ENCODE measurements at regions not wholly inside any gene's neighbourhood (a gene's known extent, or its start where the extent isn't known, plus 50 kb on each side); places are given as distances from the start of the nearest gene placed in this dataset.

DNA sequence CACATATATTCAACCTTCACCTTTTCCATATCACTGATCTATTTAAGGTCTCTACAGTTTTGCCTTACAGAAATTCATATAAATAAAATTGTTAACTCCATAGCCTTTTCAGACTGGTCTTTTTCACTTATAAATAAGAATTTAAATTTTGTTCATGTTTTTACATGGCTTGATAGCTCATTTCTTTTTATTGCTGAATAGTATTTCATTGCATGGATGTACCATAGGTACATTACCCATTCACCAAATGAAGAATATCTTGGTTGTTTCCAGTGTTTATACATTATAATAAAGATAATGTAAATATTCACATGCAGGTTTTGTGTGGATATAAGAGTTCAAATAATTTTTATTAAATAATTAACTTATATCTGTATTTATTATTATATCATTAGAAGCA lies 1765.0 kb downstream of the OTOL1 start:
- intact Hi-C loops (cut with DNase I) = no loop called here
- Histone ChIP-seq H3K9me3 (peaks cover 0 to 7% (median 0%) of the 10 kb centered on the region in 12 donors), H3K4me3 (no peak overlapping the region), H3K27ac (no peak overlapping the region), H3K4me1 (no peaks in the 10 kb centered on the region), H3K27me3 (no peaks in the 10 kb centered on the region), H3K36me3 (no peaks in the 10 kb centered on the region)
- TF ChIP-seq, protein P1, sequence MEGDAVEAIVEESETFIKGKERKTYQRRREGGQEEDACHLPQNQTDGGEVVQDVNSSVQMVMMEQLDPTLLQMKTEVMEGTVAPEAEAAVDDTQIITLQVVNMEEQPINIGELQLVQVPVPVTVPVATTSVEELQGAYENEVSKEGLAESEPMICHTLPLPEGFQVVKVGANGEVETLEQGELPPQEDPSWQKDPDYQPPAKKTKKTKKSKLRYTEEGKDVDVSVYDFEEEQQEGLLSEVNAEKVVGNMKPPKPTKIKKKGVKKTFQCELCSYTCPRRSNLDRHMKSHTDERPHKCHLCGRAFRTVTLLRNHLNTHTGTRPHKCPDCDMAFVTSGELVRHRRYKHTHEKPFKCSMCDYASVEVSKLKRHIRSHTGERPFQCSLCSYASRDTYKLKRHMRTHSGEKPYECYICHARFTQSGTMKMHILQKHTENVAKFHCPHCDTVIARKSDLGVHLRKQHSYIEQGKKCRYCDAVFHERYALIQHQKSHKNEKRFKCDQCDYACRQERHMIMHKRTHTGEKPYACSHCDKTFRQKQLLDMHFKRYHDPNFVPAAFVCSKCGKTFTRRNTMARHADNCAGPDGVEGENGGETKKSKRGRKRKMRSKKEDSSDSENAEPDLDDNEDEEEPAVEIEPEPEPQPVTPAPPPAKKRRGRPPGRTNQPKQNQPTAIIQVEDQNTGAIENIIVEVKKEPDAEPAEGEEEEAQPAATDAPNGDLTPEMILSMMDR (IDR thresholded peaks at IDR 0.05) = no peak
- no peak for TF ChIP-seq POLR2A (IDR thresholded peaks at IDR 0.05)
- DNase-seq = no peak
- ATAC-seq = no peak

DNA sequence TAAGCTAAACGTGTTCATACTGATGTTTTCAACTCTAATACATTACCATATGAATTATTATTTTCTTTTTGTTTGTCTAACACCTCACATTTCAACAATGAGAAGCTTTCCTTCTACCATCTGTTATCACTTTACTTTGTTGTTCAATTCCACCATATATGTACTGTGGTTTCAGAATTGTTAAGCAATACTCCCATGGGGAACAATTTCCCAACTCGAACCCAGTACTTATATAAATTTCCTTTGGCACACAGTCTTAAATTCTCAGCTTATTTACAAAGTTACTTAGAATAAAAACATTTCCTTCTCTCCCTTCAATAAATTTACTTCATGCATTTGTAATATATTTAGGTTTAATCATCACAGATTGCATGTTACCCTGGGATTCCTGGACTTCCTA lies 1764.4 kb downstream of the OTOL1 start:
- 72 to 81% (median 76%) methylated on average over 2 of the region's 2 CpGs for WGBS, 4 donors
- ATAC-seq = no peak

DNA sequence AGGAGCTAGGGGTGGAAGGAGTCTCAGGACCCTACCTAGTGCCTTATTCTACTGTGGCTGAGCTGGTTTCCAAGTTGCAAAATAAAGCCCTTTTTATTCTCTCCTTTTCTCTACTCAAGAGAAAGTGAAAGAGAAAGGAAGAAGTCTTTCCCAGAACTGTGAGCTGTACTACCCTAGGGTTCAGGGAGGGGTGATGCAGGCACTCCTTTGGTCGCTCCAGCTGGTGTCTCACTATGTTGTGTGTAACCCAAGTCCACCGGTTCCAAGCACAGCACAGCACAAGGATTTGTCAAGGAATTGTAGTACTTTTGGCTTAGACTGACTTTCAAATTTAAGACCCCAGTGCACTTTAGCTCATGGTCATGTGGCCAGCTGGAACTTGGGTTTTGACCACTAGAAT lies 1721.7 kb downstream of the OTOL1 start:
- Histone ChIP-seq H3K27me3 (no peaks in the 10 kb centered on the region), H3K9me3 (peaks cover 0 to 3% (median 0%) of the 10 kb centered on the region in 12 donors), H3K27ac (no peak overlapping the region), H3K4me1 (no peaks in the 10 kb centered on the region), H3K36me3 (no peaks in the 10 kb centered on the region), H3K4me3 (no peak overlapping the region)
- TF ChIP-seq, protein P1 (IDR thresholded peaks at IDR 0.05) = no peak
- no peak for TF ChIP-seq POLR2A (IDR thresholded peaks at IDR 0.05)
- ATAC-seq = no peak
- no peak for DNase-seq
- WGBS, 4 donors = 71 to 88% (median 87%) methylated on average over 2 of the region's 2 CpGs
- intact Hi-C loops (cut with DNase I) = no loop called here

More for the DNA sequence above, 1764.4 kb downstream of the OTOL1 start:
- Histone ChIP-seq H3K27me3 (no peaks in the 10 kb centered on the region), H3K27ac (no peak overlapping the region), H3K36me3 (no peaks in the 10 kb centered on the region), H3K4me1 (no peaks in the 10 kb centered on the region), H3K9me3 (peaks cover 0 to 7% (median 0%) of the 10 kb centered on the region in 12 donors), H3K4me3 (no peak overlapping the region)
- intact Hi-C loops (cut with DNase I) = no loop called here
- no peak for TF ChIP-seq POLR2A (IDR thresholded peaks at IDR 0.05)
- TF ChIP-seq, protein P1 (IDR thresholded peaks at IDR 0.05) = no peak
- no peak for DNase-seq

DNA sequence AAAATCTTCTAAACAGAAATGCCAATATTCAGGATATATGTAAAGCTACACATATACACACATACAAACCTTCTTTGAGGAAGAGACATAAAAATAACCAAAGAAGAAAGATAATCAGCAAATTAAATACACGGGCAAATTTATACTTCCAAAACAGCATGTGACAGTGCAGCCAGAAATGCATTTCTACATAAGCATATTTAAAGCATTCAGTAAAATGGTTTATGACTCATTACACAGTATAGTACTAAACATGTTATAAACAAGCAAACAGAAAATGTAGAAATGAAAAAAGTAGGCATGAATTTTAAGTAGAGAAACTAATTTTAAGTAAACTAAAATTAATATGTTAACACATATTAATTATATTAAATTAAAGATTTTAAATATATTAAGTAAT lies 1717.2 kb downstream of the OTOL1 start:
- no peaks in the 10 kb centered on the region for H3K36me3 ChIP-seq
- no peak for ATAC-seq
- H3K9me3 ChIP-seq = peaks cover 0 to 7% (median 0%) of the 10 kb centered on the region in 12 donors
- H3K4me3 ChIP-seq = no peak overlapping the region
- 80 to 91% (median 84%) methylated on average over 1 of the region's 1 CpG for WGBS, 4 donors
- intact Hi-C loops (cut with DNase I) = no loop called here
- H3K4me1 ChIP-seq = no peaks in the 10 kb centered on the region
- H3K27ac ChIP-seq = no peak overlapping the region
- no peak for DNase-seq
- TF ChIP-seq POLR2A (IDR thresholded peaks at IDR 0.05) = no peak
- TF ChIP-seq, protein P1 (IDR thresholded peaks at IDR 0.05) = no peak
- H3K27me3 ChIP-seq = no peaks in the 10 kb centered on the region

Data from heart left ventricle (tissue), 16 donors.